ENCODE measurements at regions not wholly inside any gene's neighbourhood (a gene's known extent, or its start where the extent isn't known, plus 50 kb on each side); places are given as distances from the start of the nearest gene placed in this dataset.
A peak's percentile ranks its signal among the peaks of the same experiment; 100 is the strongest.

DNA sequence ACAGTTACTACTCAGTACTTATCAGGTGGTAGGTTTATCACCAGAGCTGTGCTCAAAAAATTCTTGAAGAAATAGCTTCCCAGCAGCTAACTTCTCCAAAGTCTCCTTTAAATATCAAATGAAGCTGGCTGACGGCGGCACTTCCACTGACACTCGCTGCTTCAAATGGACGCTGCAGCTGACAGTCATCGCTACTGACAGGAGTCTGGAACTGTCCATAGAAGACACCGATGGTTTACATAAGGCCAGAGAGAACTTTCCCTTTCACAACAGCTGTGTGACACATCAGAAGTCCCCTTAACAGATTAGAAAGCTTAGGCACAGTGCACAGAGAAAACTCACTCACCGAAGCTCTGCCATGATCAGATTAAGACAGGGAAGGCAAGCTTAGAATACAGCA lies 270.2 kb downstream of the SHOX2 start:
- intact Hi-C loops (cut with micrococcal nuclease): no loop called here
- in situ Hi-C loops (cut with MboI): no loop called here

More for the DNA sequence above, 270.2 kb downstream of the SHOX2 start:
- TF ChIP-seq, protein P1, sequence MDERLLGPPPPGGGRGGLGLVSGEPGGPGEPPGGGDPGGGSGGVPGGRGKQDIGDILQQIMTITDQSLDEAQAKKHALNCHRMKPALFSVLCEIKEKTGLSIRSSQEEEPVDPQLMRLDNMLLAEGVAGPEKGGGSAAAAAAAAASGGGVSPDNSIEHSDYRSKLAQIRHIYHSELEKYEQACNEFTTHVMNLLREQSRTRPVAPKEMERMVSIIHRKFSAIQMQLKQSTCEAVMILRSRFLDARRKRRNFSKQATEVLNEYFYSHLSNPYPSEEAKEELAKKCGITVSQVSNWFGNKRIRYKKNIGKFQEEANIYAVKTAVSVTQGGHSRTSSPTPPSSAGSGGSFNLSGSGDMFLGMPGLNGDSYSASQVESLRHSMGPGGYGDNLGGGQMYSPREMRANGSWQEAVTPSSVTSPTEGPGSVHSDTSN (CRISPR knock-in tag; IDR thresholded peaks at IDR 0.05; ENCODE audit: low read depth): no peak
- TF ChIP-seq, protein P1 (tag; conservative IDR thresholded peaks at IDR 0.05; ENCODE audit: low read depth): 0 out of 2 replicates have a peak, but pooled peaks have one; percentile 10
- TF ChIP-seq, protein P2, sequence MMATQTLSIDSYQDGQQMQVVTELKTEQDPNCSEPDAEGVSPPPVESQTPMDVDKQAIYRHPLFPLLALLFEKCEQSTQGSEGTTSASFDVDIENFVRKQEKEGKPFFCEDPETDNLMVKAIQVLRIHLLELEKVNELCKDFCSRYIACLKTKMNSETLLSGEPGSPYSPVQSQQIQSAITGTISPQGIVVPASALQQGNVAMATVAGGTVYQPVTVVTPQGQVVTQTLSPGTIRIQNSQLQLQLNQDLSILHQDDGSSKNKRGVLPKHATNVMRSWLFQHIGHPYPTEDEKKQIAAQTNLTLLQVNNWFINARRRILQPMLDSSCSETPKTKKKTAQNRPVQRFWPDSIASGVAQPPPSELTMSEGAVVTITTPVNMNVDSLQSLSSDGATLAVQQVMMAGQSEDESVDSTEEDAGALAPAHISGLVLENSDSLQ (IDR thresholded peaks at IDR 0.05): peak; percentile 60; the same call in 1 of the 2 replicates
- no peak for TF ChIP-seq ZNF197 (CRISPR knock-in tag; IDR thresholded peaks at IDR 0.05; ENCODE audit: low read depth)
- TF ChIP-seq DDX20 (tag; IDR thresholded peaks at IDR 0.05; ENCODE audit: low read depth): no peak
- 0% methylated on average over 7 of the region's 7 CpGs for WGBS (ENCODE audit: insufficient coverage, low coverage, missing lambda C conversion rate)
- no peaks in the 10 kb centered on the region for H3K27me3 ChIP-seq (ENCODE audit: control insufficient read depth in 2 of 2, insufficient read depth in 2 of 2, low read length in 2 of 2)
- no peak overlapping the region for H3K4me3 ChIP-seq
- H3K27ac ChIP-seq (ENCODE audit: extremely low read depth, low read depth, low read length): no peak overlapping the region
- no TSS peak for BruUV-seq (replicated peaks)
- POLR2A ChIA-PET: no interaction called here
- no peak for ATAC-seq
- H3K4me2 ChIP-seq (ENCODE audit: insufficient read depth, low read length): no peak overlapping the region
- FAIRE-seq: no peak
- no peaks in the 10 kb centered on the region for H3K9me1 ChIP-seq (ENCODE audit: control insufficient read depth, insufficient read depth, low read length)
- H3K79me2 ChIP-seq (ENCODE audit: control insufficient read depth, insufficient read depth, low read length): no peaks in the 10 kb centered on the region
- no peaks in the 10 kb centered on the region for H3K9me3 ChIP-seq (replicated peaks; ENCODE audit: control insufficient read depth, insufficient read depth, low read depth, low read length)
- peak in 1 of 4 experiments; percentile 3 for DNase-seq (ENCODE audit: extremely low read depth in 1 of 4, low spot score in 3 of 4)
- H3K9ac ChIP-seq (ENCODE audit: insufficient read depth in 1 of 2, low read depth in 2 of 2, low read length in 2 of 2): no peak overlapping the region
- CTCF ChIA-PET (ENCODE audit: low intra/inter-chr PET ratio): no interaction called here
- no peaks in the 10 kb centered on the region; a peak in 1 of 5 replicates for H3K4me1 ChIP-seq (replicated peaks in 1 of 2; ENCODE audit: control insufficient read depth in 2 of 2, insufficient read depth in 2 of 2, low read length in 2 of 2)
- H2AFZ ChIP-seq (ENCODE audit: low read depth, low read length): no peak overlapping the region
- no peaks in the 10 kb centered on the region for H4K20me1 ChIP-seq (replicated peaks; ENCODE audit: control insufficient read depth, insufficient read depth, low read length)
- no peaks in the 10 kb centered on the region for H3K36me3 ChIP-seq (ENCODE audit: control insufficient read depth, insufficient read depth, low read length)
